WTC11 (cell line): ENCODE measurements at regions not wholly inside any gene's neighbourhood (a gene's known extent, or its start where the extent isn't known, plus 50 kb on each side); places are given as distances from the start of the nearest gene placed in this dataset.

ENCODE experiments used
- ATAC-seq: fragments of 200-7000 bp; cut with Tn5 transposase; 2 replicates; pipeline ENCODE4 v1.10.0; 2021; ENCODE audit warnings: mild to moderate bottlenecking, moderate library complexity
- CTCF ChIA-PET: fragments of 300-600 bp; sonication (Branson Sonifier 250); formaldehyde crosslinking; loops from one replicate; lab custom pipeline; 2021; ENCODE audit warnings: antibody characterized with exemption; lab: Charles Lee
- POLR2A ChIA-PET: fragments of 350-600 bp; sonication (Branson Sonifier 250); formaldehyde crosslinking; loops from one replicate; lab custom pipeline; 2021; ENCODE audit warnings: antibody characterized with exemption; lab: Charles Lee
- DNase-seq: peaks from one replicate; pipeline ENCODE4 v3.0.0; 2021; ENCODE audit warnings: low spot score
- H3K27ac Mint-ChIP-seq: 2 replicates; pipeline ENCODE4 v1.8.0; 2021; ENCODE audit warnings: mixed read lengths
- H3K27me3 Mint-ChIP-seq: 2 replicates; pipeline ENCODE4 v1.8.0; 2021; ENCODE audit warnings: low read depth, mild to moderate bottlenecking, moderate library complexity, mixed read lengths
- H3K36me3 Mint-ChIP-seq: 2 replicates; pipeline ENCODE4 v1.8.0; 2021; ENCODE audit warnings: mixed read lengths
- H3K4me1 Mint-ChIP-seq: 2 replicates; pipeline ENCODE4 v1.8.0; 2022; ENCODE audit warnings: mixed read lengths
- H3K4me3 Mint-ChIP-seq: 2 replicates; pipeline ENCODE4 v1.8.0; 2021; ENCODE audit warnings: mild to moderate bottlenecking, moderate library complexity, mixed read lengths
- H3K9me3 Mint-ChIP-seq: 2 replicates; pipeline ENCODE4 v1.8.0; 2021; ENCODE audit warnings: mixed read lengths
- AFF4 ChIP-seq: sonication (generic); formaldehyde crosslinking; IDR thresholded peaks from 2 replicates; pipeline ENCODE4 v1.8.1; 2023; ENCODE audit warnings: mild to moderate bottlenecking, missing genetic modification reagents, borderline replicate concordance
- CDX4 ChIP-seq: fragments of 250-450 bp; sonication (Bioruptor Pico); IDR thresholded peaks from 2 replicates; pipeline ENCODE4 v1.9.0; 2021; ENCODE audit warnings: moderate library complexity, mild to moderate bottlenecking, inconsistent platforms, borderline replicate concordance
- ELF4 ChIP-seq: sonication (generic); formaldehyde crosslinking; IDR thresholded peaks from 2 replicates; pipeline ENCODE4 v1.8.1; 2022; ENCODE audit warnings: low read depth, mild to moderate bottlenecking, moderate library complexity, missing genetic modification reagents
- EMX1 ChIP-seq: fragments of 250-450 bp; sonication (Bioruptor Pico); IDR thresholded peaks from 2 replicates; pipeline ENCODE4 v1.8.0; 2021; ENCODE audit warnings: mild to moderate bottlenecking
- GABPB1 ChIP-seq: sonication (generic); formaldehyde crosslinking; IDR thresholded peaks from 2 replicates; pipeline ENCODE4 v1.8.1; 2023; ENCODE audit warnings: mild to moderate bottlenecking, missing genetic modification reagents
- IRF1 ChIP-seq: sonication (generic); formaldehyde crosslinking; IDR thresholded peaks from 2 replicates; pipeline ENCODE4 v1.8.0; 2023; ENCODE audit warnings: missing genetic modification reagents
- MLX ChIP-seq: sonication (generic); formaldehyde crosslinking; IDR thresholded peaks from 2 replicates; pipeline ENCODE4 v1.8.1; 2023; ENCODE audit warnings: mild to moderate bottlenecking, missing genetic modification reagents, moderate library complexity
- OVOL2 ChIP-seq: fragments of 250-450 bp; sonication (Bioruptor Pico); IDR thresholded peaks from 2 replicates; pipeline ENCODE4 v1.9.0; 2021; ENCODE audit warnings: mild to moderate bottlenecking, borderline replicate concordance
- PRRX2 ChIP-seq: fragments of 250-450 bp; sonication (Bioruptor Pico); IDR thresholded peaks from 2 replicates; pipeline ENCODE4 v1.8.0; 2021; ENCODE audit warnings: mild to moderate bottlenecking
- SMAD3 ChIP-seq: sonication (generic); formaldehyde crosslinking; IDR thresholded peaks from 2 replicates; pipeline ENCODE4 v1.8.0; 2022; ENCODE audit warnings: missing genetic modification reagents, mild to moderate bottlenecking, borderline replicate concordance
- SMAD4 ChIP-seq: sonication (generic); formaldehyde crosslinking; IDR thresholded peaks from 2 replicates; pipeline ENCODE4 v1.8.0; 2022; ENCODE audit warnings: mild to moderate bottlenecking, missing genetic modification reagents
- SP1 ChIP-seq: sonication (generic); formaldehyde crosslinking; conservative IDR thresholded peaks from 2 replicates; pipeline ENCODE4 v1.8.1; 2022; ENCODE audit warnings: missing genetic modification reagents
- STAT6 ChIP-seq: sonication (generic); formaldehyde crosslinking; conservative IDR thresholded peaks from 2 replicates; pipeline ENCODE4 v1.8.1; 2023; ENCODE audit warnings: mild to moderate bottlenecking, low read depth, missing genetic modification reagents, moderate library complexity
- ZBTB21 ChIP-seq: sonication (generic); formaldehyde crosslinking; IDR thresholded peaks from 2 replicates; pipeline ENCODE4 v1.8.1; 2023; ENCODE audit warnings: mild to moderate bottlenecking, missing genetic modification reagents, borderline replicate concordance
- ZMAT4 ChIP-seq: fragments of 250-450 bp; sonication (Bioruptor Pico); IDR thresholded peaks from 2 replicates; pipeline ENCODE4 v1.9.0; 2021; ENCODE audit warnings: mild to moderate bottlenecking
- ZNF532 ChIP-seq: fragments of 250-450 bp; sonication (Bioruptor Pico); IDR thresholded peaks from 2 replicates; pipeline ENCODE4 v1.9.0; 2021; ENCODE audit warnings: mild to moderate bottlenecking, borderline replicate concordance

GRCh38 chr1:4212796-4213195 lies 312.7 kb upstream of the C1orf174 start (continued):
- no peak for TF ChIP-seq ZNF532 (CRISPR knock-in tag)

GRCh38 chr1:4213366-4213973 lies 313.4 kb upstream of the C1orf174 start:
- H3K27me3 Mint-ChIP-seq: peaks cover 6% of the 10 kb centered on the region; the same call in 1 of the 2 replicates
- H3K9me3 Mint-ChIP-seq: peaks cover 65% of the 10 kb centered on the region
- CTCF ChIA-PET: no interaction called here
- ATAC-seq (no peak), DNase-seq (no peak)
- H3K4me3 Mint-ChIP-seq: no peak overlapping the region
- POLR2A ChIA-PET: no interaction called here
- H3K27ac Mint-ChIP-seq: no peak overlapping the region
- peaks cover 73% of the 10 kb centered on the region for H3K36me3 Mint-ChIP-seq
- TF ChIP-seq ELF4 (CRISPR knock-in tag) (no peak), ZMAT4 (CRISPR knock-in tag) (no peak), PRRX2 (no peak), SMAD3 (CRISPR knock-in tag) (no peak), EMX1 (CRISPR knock-in tag) (no peak), CDX4 (CRISPR knock-in tag) (no peak), SMAD4 (CRISPR knock-in tag) (no peak), SP1 (no peak), AFF4 (CRISPR knock-in tag) (no peak), STAT6 (CRISPR knock-in tag) (no peak), ZBTB21 (CRISPR knock-in tag) (no peak), MLX (CRISPR knock-in tag) (no peak), OVOL2 (CRISPR knock-in tag) (no peak), IRF1 (CRISPR knock-in tag) (no peak), GABPB1 (CRISPR knock-in tag) (no peak)
- no peaks in the 10 kb centered on the region for H3K4me1 Mint-ChIP-seq
